ENCODE measurements at regions not wholly inside any gene's neighbourhood (a gene's known extent, or its start where the extent isn't known, plus 50 kb on each side); places are given as distances from the start of the nearest gene placed in this dataset.
A peak's percentile ranks its signal among the peaks of the same experiment; 100 is the strongest.

DNA sequence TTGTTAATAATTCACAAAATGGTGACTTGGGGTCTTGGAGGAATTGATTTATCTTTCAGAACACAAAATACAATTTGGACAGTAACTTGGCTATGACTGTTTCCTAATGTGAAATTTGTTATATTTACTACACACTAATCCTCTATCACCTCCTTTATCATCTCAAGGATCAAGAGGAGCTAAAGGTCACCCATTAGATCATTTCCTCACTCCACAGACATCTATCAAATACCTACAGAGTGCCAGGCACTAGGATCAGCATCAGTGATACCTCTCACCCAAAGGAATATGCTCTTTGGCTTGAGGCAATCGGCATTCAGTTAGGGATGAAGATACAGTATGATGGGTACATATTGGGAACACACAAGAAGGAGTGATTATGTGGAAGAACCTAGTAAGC, 132.1 kb downstream of the INHBA start:
- no peak for ATAC-seq
- TF ChIP-seq BACH2 (CRISPR knock-in tag; IDR thresholded peaks at IDR 0.05; ENCODE audit: borderline replicate concordance) (no peak), ZC3H10 (CRISPR knock-in tag; IDR thresholded peaks at IDR 0.05) (no peak), RARB (CRISPR knock-in tag; IDR thresholded peaks at IDR 0.05) (no peak), ESRRG (CRISPR knock-in tag; IDR thresholded peaks at IDR 0.05) (no peak), ZNF70 (CRISPR knock-in tag; IDR thresholded peaks at IDR 0.05) (no peak)
- TF ChIP-seq, protein P1, sequence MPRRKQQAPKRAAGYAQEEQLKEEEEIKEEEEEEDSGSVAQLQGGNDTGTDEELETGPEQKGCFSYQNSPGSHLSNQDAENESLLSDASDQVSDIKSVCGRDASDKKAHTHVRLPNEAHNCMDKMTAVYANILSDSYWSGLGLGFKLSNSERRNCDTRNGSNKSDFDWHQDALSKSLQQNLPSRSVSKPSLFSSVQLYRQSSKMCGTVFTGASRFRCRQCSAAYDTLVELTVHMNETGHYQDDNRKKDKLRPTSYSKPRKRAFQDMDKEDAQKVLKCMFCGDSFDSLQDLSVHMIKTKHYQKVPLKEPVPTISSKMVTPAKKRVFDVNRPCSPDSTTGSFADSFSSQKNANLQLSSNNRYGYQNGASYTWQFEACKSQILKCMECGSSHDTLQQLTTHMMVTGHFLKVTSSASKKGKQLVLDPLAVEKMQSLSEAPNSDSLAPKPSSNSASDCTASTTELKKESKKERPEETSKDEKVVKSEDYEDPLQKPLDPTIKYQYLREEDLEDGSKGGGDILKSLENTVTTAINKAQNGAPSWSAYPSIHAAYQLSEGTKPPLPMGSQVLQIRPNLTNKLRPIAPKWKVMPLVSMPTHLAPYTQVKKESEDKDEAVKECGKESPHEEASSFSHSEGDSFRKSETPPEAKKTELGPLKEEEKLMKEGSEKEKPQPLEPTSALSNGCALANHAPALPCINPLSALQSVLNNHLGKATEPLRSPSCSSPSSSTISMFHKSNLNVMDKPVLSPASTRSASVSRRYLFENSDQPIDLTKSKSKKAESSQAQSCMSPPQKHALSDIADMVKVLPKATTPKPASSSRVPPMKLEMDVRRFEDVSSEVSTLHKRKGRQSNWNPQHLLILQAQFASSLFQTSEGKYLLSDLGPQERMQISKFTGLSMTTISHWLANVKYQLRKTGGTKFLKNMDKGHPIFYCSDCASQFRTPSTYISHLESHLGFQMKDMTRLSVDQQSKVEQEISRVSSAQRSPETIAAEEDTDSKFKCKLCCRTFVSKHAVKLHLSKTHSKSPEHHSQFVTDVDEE (CRISPR knock-in tag; IDR thresholded peaks at IDR 0.05) = no peak
- TF ChIP-seq, protein P2, sequence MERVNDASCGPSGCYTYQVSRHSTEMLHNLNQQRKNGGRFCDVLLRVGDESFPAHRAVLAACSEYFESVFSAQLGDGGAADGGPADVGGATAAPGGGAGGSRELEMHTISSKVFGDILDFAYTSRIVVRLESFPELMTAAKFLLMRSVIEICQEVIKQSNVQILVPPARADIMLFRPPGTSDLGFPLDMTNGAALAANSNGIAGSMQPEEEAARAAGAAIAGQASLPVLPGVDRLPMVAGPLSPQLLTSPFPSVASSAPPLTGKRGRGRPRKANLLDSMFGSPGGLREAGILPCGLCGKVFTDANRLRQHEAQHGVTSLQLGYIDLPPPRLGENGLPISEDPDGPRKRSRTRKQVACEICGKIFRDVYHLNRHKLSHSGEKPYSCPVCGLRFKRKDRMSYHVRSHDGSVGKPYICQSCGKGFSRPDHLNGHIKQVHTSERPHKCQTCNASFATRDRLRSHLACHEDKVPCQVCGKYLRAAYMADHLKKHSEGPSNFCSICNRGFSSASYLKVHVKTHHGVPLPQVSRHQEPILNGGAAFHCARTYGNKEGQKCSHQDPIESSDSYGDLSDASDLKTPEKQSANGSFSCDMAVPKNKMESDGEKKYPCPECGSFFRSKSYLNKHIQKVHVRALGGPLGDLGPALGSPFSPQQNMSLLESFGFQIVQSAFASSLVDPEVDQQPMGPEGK (CRISPR knock-in tag; IDR thresholded peaks at IDR 0.05; ENCODE audit: borderline replicate concordance) = no peak

DNA sequence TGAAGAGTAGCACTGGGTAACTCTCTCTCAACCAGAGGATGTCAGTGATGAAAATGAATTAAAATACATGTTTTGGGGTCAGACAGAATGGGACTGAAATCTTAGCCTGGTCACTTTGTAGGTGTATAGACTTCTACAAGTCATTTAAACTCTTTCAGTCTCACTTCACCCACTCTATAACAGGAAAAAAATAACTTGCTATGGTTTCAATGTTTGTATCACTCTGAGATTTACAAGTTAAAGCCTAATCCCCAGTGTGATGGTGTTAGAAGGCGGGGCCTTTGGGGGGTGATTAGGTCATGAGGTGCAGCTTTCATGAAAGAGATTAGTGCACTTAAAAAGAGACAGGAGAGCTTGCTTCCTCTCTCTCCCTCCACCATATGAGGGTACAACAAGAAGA, 134.8 kb downstream of the INHBA start:
- ATAC-seq = no peak

DNA sequence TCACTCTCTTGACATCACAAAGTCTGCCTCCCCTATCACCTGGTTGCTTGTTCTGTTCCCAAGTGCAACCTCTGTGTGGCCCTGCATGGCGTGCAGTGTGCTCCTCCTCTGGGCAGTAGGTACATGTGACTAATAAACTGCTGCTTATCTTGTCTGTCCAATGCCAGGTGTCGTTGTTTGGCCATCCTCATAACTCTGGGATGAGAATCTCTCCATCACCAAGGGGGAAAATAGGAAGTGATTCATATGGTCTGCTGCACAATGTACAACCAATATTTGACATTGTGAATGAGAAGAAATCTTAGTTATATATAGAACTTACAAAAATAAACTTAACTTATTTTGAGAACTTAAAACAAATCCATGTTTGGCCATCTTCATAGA, 135.2 kb downstream of the INHBA start:
- no peak for TF ChIP-seq ESRRG (CRISPR knock-in tag; IDR thresholded peaks at IDR 0.05)
- no peak for TF ChIP-seq ZFP30 (CRISPR knock-in tag; IDR thresholded peaks at IDR 0.05)
- no peak for TF ChIP-seq SNAI2 (CRISPR knock-in tag; IDR thresholded peaks at IDR 0.05)
- no peak for TF ChIP-seq ISL1 (CRISPR knock-in tag; IDR thresholded peaks at IDR 0.05)
- TF ChIP-seq, protein P3, sequence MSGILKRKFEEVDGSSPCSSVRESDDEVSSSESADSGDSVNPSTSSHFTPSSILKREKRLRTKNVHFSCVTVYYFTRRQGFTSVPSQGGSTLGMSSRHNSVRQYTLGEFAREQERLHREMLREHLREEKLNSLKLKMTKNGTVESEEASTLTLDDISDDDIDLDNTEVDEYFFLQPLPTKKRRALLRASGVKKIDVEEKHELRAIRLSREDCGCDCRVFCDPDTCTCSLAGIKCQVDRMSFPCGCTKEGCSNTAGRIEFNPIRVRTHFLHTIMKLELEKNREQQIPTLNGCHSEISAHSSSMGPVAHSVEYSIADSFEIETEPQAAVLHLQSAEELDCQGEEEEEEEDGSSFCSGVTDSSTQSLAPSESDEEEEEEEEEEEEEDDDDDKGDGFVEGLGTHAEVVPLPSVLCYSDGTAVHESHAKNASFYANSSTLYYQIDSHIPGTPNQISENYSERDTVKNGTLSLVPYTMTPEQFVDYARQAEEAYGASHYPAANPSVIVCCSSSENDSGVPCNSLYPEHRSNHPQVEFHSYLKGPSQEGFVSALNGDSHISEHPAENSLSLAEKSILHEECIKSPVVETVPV (CRISPR knock-in tag; IDR thresholded peaks at IDR 0.05) = no peak
- TF ChIP-seq ZNF8 (CRISPR knock-in tag; IDR thresholded peaks at IDR 0.05) = no peak
- TF ChIP-seq OSR1 (CRISPR knock-in tag; IDR thresholded peaks at IDR 0.05) = no peak
- peak; percentile 33; the same call in 2 of the 3 replicates for ATAC-seq

More for the DNA sequence above, 134.8 kb downstream of the INHBA start:
- TF ChIP-seq ZNF565 (CRISPR knock-in tag; conservative IDR thresholded peaks at IDR 0.05; ENCODE audit: low read depth) (no peak), BACH2 (CRISPR knock-in tag; IDR thresholded peaks at IDR 0.05; ENCODE audit: borderline replicate concordance) (no peak), SNAI2 (CRISPR knock-in tag; IDR thresholded peaks at IDR 0.05) (no peak), ZNF8 (CRISPR knock-in tag; IDR thresholded peaks at IDR 0.05) (no peak), ARNTL (CRISPR knock-in tag; IDR thresholded peaks at IDR 0.05; ENCODE audit: borderline replicate concordance, low read depth) (no peak), PPARA (CRISPR knock-in tag; IDR thresholded peaks at IDR 0.05; ENCODE audit: borderline replicate concordance) (no peak), TCF4 (CRISPR knock-in tag; IDR thresholded peaks at IDR 0.05; ENCODE audit: borderline replicate concordance) (no peak), ZC3H10 (CRISPR knock-in tag; IDR thresholded peaks at IDR 0.05) (no peak), GLIS3 (CRISPR knock-in tag; IDR thresholded peaks at IDR 0.05) (no peak), CSDC2 (CRISPR knock-in tag; IDR thresholded peaks at IDR 0.05) (no peak)
- TF ChIP-seq, protein P4, sequence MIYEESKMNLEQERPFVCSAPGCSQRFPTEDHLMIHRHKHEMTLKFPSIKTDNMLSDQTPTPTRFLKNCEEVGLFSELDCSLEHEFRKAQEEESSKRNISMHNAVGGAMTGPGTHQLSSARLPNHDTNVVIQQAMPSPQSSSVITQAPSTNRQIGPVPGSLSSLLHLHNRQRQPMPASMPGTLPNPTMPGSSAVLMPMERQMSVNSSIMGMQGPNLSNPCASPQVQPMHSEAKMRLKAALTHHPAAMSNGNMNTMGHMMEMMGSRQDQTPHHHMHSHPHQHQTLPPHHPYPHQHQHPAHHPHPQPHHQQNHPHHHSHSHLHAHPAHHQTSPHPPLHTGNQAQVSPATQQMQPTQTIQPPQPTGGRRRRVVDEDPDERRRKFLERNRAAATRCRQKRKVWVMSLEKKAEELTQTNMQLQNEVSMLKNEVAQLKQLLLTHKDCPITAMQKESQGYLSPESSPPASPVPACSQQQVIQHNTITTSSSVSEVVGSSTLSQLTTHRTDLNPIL (CRISPR knock-in tag; IDR thresholded peaks at IDR 0.05; ENCODE audit: low read depth) = no peak
- TF ChIP-seq, protein P1 (CRISPR knock-in tag; IDR thresholded peaks at IDR 0.05) = no peak

Data from SK-N-SH treated with all-trans-retinoic acid at 6 μM for 48 hours (cell line).